ENCODE measurements at regions not wholly inside any gene's neighbourhood (a gene's known extent, or its start where the extent isn't known, plus 50 kb on each side); places are given as distances from the start of the nearest gene placed in this dataset.

DNA sequence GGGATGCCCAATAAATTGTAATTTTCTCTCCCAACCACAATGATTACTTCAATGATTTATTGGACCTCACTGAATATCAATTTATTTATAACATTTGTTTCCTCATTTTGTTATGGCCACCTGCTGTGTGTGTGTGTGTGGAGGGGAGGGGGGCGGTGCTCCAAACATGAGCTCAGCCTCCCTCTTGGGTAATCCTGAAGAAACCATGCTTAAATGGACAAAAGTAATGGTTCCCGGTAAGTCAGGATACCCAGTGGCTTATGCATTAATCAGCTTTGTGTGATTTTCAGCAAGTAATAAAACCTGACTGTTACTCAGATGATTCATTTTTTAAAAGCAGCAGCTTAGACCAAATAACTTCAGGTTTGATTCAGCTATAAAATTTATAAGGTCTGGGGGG lies 495.1 kb upstream of the MEX3C start:
- DNase-seq (ENCODE audit: extremely low read depth in 1 of 2, low read depth in 1 of 2) = no peak

DNA sequence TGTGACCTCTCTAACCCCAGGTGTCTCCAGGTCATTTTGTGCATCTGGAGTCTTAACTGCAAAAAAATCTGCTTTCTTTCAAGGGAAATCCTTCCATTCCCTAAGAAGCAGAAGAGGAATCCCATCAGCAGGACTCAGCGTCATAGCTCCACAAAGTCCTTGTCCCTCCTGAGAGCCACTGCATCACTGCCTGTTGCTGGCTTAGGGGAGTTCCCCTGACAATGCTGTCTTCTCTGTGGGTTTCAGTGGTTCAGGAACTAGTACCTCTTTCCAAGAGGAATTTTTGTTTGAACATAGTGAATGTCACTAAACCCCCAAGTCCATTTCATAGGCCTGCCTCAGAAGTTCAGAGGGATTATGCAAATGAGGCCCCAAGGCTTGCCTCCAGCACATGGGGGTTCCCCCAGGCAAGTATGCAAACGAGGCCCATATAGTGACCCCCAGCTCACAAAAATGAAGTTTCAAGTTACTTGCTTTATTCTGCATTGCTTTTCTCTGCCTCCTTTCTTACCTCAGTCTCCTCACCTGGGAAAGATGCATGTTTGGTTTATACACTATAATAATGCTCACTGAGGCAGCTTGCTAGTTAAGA lies 513.9 kb upstream of the MEX3C start:
- DNase-seq (ENCODE audit: extremely low read depth in 1 of 2, low read depth in 1 of 2) = no peak

DNA sequence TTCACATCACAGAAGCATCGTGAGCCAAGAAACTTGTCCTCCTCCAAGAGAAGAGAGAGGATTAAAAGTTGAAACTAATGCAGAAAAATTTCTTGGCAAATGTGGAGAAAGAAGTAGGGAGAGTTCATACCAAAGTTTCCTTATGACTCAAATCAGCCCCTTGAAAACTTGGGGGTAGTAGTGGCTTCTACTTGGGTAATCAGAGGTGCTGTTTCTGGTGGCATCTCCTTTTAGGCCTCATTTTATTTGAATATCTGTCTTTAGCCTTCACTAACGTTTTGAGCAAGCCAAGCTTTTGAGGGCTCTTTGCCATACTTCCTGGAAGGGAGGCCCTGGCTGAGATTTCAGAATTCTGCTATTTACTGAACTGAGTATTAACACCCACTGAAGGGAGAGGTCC lies 515.3 kb upstream of the MEX3C start:
- no peak for DNase-seq (ENCODE audit: extremely low read depth in 1 of 2, low read depth in 1 of 2)

- DNase-seq (ENCODE audit: extremely low read depth in 1 of 2, low read depth in 1 of 2) = no peak
Measured at GRCh38 chr18:51716277-51716676, 518.8 kb upstream of the MEX3C start.

GRCh38 chr18:51721388-51721787 lies 523.9 kb upstream of the MEX3C start:
- DNase-seq (ENCODE audit: extremely low read depth in 1 of 2, low read depth in 1 of 2) = no peak

DNA sequence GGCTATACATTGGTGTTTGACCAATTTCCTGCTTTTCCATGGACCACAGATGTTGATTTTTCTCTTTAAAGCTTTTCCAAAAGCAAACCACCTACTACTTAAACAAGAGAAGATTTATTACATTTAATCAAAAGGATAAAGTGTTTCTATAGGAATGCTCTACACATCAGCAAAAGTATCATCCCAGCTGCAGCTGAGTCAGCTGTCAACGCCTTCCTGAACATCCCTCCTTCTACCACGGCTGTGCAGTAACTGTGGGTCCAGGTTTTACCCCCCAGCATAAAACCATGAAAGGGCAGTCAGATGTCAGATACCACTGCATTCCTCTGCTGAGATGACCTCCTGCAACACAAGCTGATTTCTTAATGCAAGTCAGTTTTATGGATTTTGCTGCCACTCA lies 524.5 kb upstream of the MEX3C start:
- no peak for DNase-seq (ENCODE audit: extremely low read depth in 1 of 2, low read depth in 1 of 2)

GRCh38 chr18:51724790-51725721 lies 527.6 kb upstream of the MEX3C start:
- no peak for DNase-seq (ENCODE audit: extremely low read depth in 1 of 2, low read depth in 1 of 2)

DNA sequence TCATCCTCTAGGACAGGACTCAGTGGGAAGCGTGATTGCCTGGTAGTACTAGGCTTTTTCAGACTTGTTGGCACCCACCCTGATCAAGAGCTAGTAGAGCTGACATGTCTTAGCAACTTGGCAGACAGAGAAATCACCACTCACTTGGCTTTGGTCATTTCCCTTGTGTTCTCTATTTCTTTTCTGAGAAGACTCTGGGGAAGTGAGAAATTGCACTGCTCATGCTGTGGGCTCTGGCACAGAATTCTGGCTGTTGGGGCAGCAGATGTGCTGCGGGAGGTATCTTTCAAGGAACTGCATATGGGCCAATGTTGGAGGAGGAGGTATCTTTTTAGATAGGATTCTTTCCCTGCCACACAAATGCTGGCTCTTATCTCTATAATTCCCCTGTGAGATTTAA lies 529.1 kb upstream of the MEX3C start:
- DNase-seq (ENCODE audit: extremely low read depth in 1 of 2, low read depth in 1 of 2) = no peak

- no peak for DNase-seq (ENCODE audit: extremely low read depth in 1 of 2, low read depth in 1 of 2)
Measured at GRCh38 chr18:51727780-51728179, 530.3 kb upstream of the MEX3C start.

- no peak for DNase-seq (ENCODE audit: extremely low read depth in 1 of 2, low read depth in 1 of 2)
Measured at GRCh38 chr18:51731070-51731469, 533.6 kb upstream of the MEX3C start.

DNA sequence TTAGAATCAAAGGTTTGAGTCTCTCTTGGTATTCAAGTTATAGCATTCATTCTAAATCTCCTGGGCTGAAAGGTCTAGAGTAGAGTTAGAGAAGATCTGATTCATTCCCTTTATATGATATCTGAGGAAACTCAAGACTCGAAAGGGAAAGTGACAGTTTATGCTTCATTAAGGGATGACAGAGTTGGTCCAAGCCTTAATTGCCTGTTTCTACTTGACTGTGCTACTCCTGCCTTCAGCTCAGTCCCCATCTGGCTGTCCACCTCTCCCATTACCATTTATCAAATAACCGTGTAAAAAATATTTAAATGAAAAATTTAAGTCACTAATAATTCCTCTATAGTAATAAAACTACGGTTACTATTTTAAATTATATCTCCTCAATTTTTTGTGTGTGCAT lies 537.1 kb upstream of the MEX3C start:
- DNase-seq (ENCODE audit: extremely low read depth in 1 of 2, low read depth in 1 of 2) = no peak

DNA sequence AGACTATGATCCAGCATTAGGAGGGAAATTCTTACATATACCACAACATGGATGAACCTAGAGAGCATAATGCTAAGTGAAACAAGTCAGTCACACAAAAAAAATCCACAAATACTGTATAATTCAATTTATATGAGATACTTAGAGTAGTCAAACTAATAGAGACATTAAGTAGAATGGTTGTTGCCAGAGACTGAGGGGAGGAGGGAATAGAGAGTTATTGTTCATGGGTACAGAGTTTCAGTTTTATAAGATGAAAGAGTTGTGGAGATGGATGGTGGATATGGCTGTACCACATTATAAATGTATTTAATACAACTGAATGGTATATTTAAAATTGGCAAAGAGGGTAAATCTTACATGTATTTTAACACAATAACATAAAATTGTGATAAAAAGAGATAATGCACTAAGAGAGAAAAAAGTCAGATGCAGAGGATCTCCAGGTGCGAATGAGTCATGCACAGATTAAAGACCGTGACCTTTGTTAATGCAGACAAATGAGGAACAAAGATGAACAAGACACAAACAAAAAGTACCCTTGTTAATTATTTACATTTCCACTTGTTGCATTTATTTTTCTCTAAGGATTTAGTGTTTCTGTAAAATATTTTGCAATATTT lies 541.7 kb upstream of the MEX3C start:
- DNase-seq (ENCODE audit: extremely low read depth in 1 of 2, low read depth in 1 of 2) = no peak

GRCh38 chr18:51751901-51752300 lies 554.4 kb upstream of the MEX3C start:
- no peak for DNase-seq (ENCODE audit: extremely low read depth in 1 of 2, low read depth in 1 of 2)

GRCh38 chr18:51753365-51754057 lies 556.0 kb upstream of the MEX3C start:
- no peak for DNase-seq (ENCODE audit: extremely low read depth in 1 of 2, low read depth in 1 of 2)

- no peak for DNase-seq (ENCODE audit: extremely low read depth in 1 of 2, low read depth in 1 of 2)
Measured at GRCh38 chr18:51754566-51754965, 557.1 kb upstream of the MEX3C start.

DNA sequence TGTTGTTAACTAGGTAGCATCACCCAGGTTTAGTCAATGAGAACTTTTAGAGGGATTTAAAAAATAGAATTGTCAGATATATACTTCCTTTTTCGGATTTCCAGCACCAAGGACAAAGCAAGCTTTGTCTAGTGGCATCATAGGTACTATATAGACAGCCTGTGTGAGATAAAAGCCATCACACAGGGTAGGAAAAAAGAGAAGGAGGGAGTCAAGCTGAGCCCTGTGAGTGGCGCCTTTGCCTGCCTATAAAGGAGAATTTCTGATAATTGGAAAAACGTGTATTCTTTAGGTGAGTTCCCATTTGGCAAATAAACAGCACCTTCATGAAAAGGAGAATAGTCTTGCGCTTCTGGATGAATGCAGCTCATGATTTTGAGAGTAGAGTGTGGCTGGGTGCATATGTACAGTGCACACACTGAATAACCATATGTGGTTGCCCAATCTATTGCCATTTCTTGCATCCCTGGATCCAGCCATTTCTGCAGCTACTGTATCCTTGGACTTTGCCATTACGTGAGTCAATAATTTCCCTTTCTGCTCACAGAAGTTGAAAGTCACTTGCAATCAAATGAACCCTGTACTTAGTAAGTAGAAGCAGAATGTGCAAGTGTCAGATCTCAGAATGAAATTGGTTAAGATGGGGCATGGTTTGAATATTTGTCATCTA lies 559.9 kb upstream of the MEX3C start:
- DNase-seq (ENCODE audit: extremely low read depth in 1 of 2, low read depth in 1 of 2) = no peak

DNA sequence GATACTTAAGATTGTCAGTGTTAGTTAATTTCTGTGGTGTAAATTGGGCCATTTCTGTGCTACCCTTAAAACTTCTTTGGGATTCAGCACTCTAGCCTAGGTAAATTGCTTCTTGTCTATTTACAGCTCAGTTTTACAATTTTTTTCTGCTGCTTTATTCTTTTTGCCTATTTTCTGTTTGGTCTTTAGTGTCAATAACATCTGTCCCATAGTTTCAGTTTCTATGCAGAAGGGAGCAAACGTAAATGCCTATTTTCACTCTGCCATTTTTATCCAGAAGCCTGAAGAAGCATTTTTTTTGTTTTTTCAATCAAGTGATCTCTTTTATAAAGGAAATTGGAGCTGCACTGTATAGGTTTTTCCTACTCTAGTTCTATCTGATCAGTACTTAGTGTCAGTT lies 564.9 kb upstream of the MEX3C start:
- no peak for DNase-seq (ENCODE audit: extremely low read depth in 1 of 2, low read depth in 1 of 2)

- no peak for DNase-seq (ENCODE audit: extremely low read depth in 1 of 2, low read depth in 1 of 2)
Measured at GRCh38 chr18:51765606-51766360, 568.3 kb upstream of the MEX3C start.

DNA sequence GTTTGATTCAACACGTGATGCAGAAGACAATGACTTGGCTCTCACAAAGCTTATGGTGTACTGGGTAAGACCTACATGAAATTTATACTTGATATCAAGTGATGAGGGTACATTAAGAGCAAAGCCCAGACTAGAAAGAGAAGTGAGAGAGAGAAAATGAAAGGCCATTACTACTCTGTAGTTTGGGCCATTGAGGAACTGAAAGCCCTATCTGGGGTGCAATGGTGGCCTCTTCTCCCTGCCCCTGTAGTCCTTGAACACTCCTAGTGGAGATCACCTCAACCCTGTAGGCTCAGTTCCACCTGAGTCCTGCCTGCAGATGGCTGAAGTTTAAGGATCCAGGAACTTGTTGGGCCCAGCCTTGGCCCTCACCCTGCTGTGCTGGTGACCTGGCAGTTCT lies 569.8 kb upstream of the MEX3C start:
- DNase-seq (ENCODE audit: extremely low read depth in 1 of 2, low read depth in 1 of 2) = no peak

DNA sequence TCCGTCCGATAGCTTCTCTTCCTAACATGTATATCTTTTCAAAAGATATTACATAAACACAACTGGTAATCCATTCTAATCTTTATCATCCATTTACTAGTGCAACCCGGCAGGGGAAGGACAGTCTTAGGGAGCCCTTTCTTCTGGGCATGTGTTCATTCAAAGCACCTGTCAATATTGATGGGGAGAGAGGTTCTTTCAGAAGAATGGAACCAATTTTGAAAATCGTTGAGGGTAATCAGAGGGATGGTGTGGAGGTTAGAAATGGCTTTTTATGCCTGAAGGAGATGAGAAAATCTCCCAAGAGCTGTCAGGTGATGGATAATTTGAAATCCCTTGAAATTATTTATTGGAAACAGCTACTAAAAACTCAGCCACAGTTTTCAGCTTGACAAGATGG lies 561.9 kb upstream of the DCC start:
- DNase-seq (ENCODE audit: extremely low read depth in 1 of 2, low read depth in 1 of 2) = no peak
